Tibial artery (tissue), 4 donors: ENCODE measurements at regions not wholly inside any gene's neighbourhood (a gene's known extent, or its start where the extent isn't known, plus 50 kb on each side); places are given as distances from the start of the nearest gene placed in this dataset.

Experiments used
- DNase-seq, 2 donors: peaks; one replicate each; pipeline ENCODE4 v3.0.0-alpha.2; 2019
- H3K27ac ChIP-seq, 2 donors: fragments of 200-600 bp; sonication (generic) in 1 of 2; 1 replicate in 1 of 2; 2 replicates in 1 of 2; pipeline ENCODE4 v1.5.1; 2018 to 2019; ENCODE audit warnings: mild to moderate bottlenecking in 1 of 2
- H3K27me3 ChIP-seq, 2 donors: fragments of 200-600 bp; sonication (generic) in 1 of 2; one replicate each; pipeline versions ENCODE4 v1.5.1 to v1.6.0; 2016 to 2019
- H3K36me3 ChIP-seq, 3 donors: fragments of 200-600 bp; sonication (generic) in 2 of 3; one replicate each; pipeline ENCODE4 v1.5.1; 2016 to 2019; ENCODE audit warnings: mild to moderate bottlenecking in 2 of 3
- H3K4me1 ChIP-seq, 4 donors: fragments of 200-600 bp; sonication (generic) in 2 of 4; 1 replicate in 3 of 4; 2 replicates in 1 of 4; pipeline ENCODE4 v1.5.1; 2016 to 2019
- H3K4me3 ChIP-seq, 2 donors: fragments of 200-600 bp; sonication (generic) in 1 of 2; 1 replicate in 1 of 2; 2 replicates in 1 of 2; pipeline ENCODE4 v1.5.1; 2018 to 2019; ENCODE audit warnings: mild to moderate bottlenecking in 2 of 2
- H3K9me3 ChIP-seq, 3 donors: fragments of 200-600 bp; sonication (generic) in 1 of 3; one replicate each; pipeline ENCODE4 v1.5.1; 2016 to 2019
- CTCF ChIP-seq, 2 experiments: fragments of 200-600 bp in 1 of 2; fragments of 450-650 bp in 1 of 2; IDR thresholded peaks; one replicate each; pipeline ENCODE4 v1.5.1; 2017 to 2019; ENCODE audit warnings: antibody characterized with exemption in 2 of 2, mild to moderate bottlenecking in 1 of 2, moderate library complexity in 1 of 2
- intact Hi-C: fragments of 100-400 bp; cut with DNase I; formaldehyde crosslinking; loops from one replicate; pipeline ENCODE4 v1.15.0; 2023; ENCODE audit warnings: low total_unique reads

DNA sequence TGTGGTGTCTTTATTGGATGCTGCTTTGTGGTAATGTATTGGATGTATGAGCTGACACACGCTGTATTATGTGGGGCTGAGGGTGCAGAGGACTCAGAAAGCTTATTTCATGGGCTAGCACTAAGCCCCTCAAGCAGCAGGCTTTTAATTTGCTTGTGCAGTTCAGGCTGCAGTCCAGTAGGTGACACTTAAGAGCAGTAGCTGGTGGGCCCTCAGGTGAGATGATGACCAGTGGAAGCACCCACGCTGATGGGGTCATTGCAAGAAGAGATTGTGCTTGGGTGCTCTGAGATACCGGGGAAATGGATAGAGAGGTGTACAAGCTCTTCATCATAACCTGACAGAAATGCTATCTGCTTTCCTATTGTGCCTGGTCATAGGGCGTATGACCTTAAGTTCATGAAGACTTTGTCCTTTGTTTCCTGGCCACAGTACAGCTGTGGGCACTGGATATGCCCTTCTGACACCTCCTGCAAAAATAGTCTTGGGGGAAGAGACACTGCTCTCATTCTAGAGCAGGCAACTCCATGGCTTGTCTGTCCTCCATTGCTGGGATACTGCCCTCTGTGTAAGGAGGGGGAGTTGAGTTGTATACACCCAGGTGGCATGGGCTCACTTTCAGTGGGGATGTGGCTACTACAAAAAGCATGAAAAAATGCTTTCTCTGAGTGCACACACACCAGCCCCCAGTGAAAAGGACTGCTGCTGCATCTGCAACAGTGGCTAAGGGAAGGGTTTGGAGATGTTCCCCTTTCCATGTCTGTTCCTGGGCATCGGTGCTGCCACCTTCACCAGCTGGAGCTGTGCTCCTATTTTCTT is 205.7 kb upstream of the ZSWIM2 start:
- no peak overlapping the region for H3K27ac ChIP-seq
- no peaks in the 10 kb centered on the region for H3K36me3 ChIP-seq
- H3K9me3 ChIP-seq, result peaks cover 0 to 13% (median 7%) of the 10 kb centered on the region in 3 donors
- H3K4me3 ChIP-seq, result no peak overlapping the region
- no peak for TF ChIP-seq CTCF (IDR thresholded peaks at IDR 0.05)
- peaks cover 0 to 4% (median 0%) of the 10 kb centered on the region in 4 donors for H3K4me1 ChIP-seq
- DNase-seq, result no peak
- no peaks in the 10 kb centered on the region for H3K27me3 ChIP-seq
- intact Hi-C loops, result no loop called here

GRCh38 chr2:187051350-187051749 is 202.4 kb upstream of the ZSWIM2 start:
- no peak overlapping the region for H3K4me3 ChIP-seq
- no peak overlapping the region for H3K27ac ChIP-seq
- peaks cover 0 to 18% (median 13%) of the 10 kb centered on the region in 3 donors for H3K9me3 ChIP-seq
- no peaks in the 10 kb centered on the region for H3K36me3 ChIP-seq
- peaks cover 0 to 4% (median 0%) of the 10 kb centered on the region in 4 donors for H3K4me1 ChIP-seq
- no peak for DNase-seq
- TF ChIP-seq CTCF (IDR thresholded peaks at IDR 0.05), result no peak
- intact Hi-C loops, result no loop called here
- no peaks in the 10 kb centered on the region for H3K27me3 ChIP-seq

DNA sequence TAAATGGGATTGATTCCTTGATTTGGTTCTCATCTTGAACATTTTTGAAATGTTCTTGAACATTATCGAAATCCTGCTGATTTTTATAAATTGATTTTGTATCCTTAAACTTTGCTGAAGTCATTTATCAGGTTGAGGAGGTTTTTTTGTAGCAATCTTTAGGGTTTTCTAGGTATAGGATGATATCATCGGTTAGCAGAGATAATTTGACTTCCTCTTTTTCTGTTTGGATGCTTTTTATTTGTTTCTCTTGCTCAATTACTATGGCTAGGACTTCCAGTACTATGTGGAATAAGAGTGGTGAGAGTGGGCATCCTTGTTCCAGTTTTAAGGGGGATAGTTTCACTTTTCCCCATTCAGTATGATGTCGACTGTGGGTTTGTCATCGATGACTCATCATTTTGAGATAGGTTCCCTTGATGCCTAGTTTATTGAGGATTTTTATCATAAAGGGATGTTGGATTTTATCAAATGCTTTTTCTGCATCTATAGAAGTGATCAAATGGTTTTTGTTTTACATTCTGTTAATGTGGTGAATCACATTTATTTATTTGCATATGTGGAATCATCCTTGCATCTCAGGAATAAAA is 201.5 kb upstream of the ZSWIM2 start:
- Histone ChIP-seq H3K27ac (no peak overlapping the region), H3K36me3 (no peaks in the 10 kb centered on the region), H3K27me3 (no peaks in the 10 kb centered on the region), H3K9me3 (peaks cover 0 to 18% (median 13%) of the 10 kb centered on the region in 3 donors), H3K4me3 (no peak overlapping the region), H3K4me1 (peaks cover 0 to 4% (median 0%) of the 10 kb centered on the region in 4 donors)
- no peak for DNase-seq
- no peak for TF ChIP-seq CTCF (IDR thresholded peaks at IDR 0.05)
- intact Hi-C loops, result no loop called here

DNA sequence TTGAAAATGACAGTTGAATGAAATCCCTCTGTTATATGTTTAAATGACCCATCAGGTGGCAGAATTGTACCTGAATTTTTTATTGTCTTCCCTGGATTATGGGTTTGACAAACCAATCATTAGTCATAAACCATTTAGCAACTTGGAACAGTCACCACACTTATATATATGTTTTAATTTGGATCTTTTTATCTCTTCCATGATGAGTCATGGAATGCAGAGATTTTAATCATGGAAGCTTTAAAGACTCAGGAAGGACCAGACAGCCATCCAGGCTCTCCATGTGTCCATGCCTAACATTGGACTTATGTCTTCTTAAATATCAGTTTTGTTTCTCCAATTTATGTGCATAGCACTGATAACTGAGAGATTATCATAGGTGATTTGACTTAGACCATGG is 188.3 kb upstream of the ZSWIM2 start:
- intact Hi-C loops, result no loop called here
- no peak overlapping the region for H3K27ac ChIP-seq
- no peaks in the 10 kb centered on the region for H3K27me3 ChIP-seq
- DNase-seq, result no peak
- TF ChIP-seq CTCF (IDR thresholded peaks at IDR 0.05), result no peak
- H3K4me3 ChIP-seq, result no peak overlapping the region
- H3K4me1 ChIP-seq, result no peaks in the 10 kb centered on the region
- no peaks in the 10 kb centered on the region for H3K36me3 ChIP-seq
- H3K9me3 ChIP-seq, result no peaks in the 10 kb centered on the region

DNA sequence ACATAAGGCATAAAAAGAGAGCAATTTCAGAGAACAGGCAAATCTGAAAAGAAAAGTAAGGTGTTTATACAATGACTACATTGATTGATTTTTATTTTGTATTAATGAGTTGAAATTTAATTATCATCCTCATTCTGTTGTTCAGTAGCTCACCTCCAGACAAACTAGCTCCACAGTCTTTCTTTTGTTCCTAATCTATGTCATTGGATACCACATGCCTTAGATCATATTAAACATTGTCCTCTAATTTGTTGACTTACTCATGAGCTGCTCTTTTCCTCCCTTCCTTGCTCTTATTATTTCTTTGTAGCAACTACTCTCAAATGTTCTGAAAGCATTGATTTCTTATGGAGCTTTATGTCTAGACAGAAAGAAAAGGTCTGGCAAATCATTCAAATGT is 185.5 kb upstream of the ZSWIM2 start:
- H3K36me3 ChIP-seq, result no peaks in the 10 kb centered on the region
- H3K27ac ChIP-seq, result no peak overlapping the region
- no peak for TF ChIP-seq CTCF (IDR thresholded peaks at IDR 0.05)
- no peak for DNase-seq
- H3K27me3 ChIP-seq, result no peaks in the 10 kb centered on the region
- H3K9me3 ChIP-seq, result peaks cover 0 to 3% (median 0%) of the 10 kb centered on the region in 3 donors
- intact Hi-C loops, result no loop called here
- H3K4me1 ChIP-seq, result no peaks in the 10 kb centered on the region
- no peak overlapping the region for H3K4me3 ChIP-seq
